Subcutaneous abdominal adipose tissue (tissue), 5 donors: ENCODE measurements at regions not wholly inside any gene's neighbourhood (a gene's known extent, or its start where the extent isn't known, plus 50 kb on each side); places are given as distances from the start of the nearest gene placed in this dataset.

ENCODE experiments used
- H3K27ac ChIP-seq: one replicate; pipeline ENCODE4 v1.7.0; 2013; ENCODE audit warnings: low read depth, mild to moderate bottlenecking, inconsistent platforms, low read length, moderate library complexity
- H3K27me3 ChIP-seq, 5 donors: one replicate each; pipeline ENCODE4 v1.7.0; 2013; ENCODE audit warnings: low read length in 5 of 5, inconsistent platforms in 1 of 5; ENCODE audit not compliant: control insufficient read depth in 5 of 5, insufficient read depth in 4 of 5
- H3K36me3 ChIP-seq, 5 donors: one replicate each; pipeline ENCODE4 v1.7.0; 2013; ENCODE audit warnings: low read length in 5 of 5; ENCODE audit not compliant: control insufficient read depth in 5 of 5, insufficient read depth in 5 of 5
- H3K4me1 ChIP-seq, 5 donors: one replicate each; pipeline ENCODE4 v1.7.0; 2013; ENCODE audit warnings: low read length in 5 of 5, mild to moderate bottlenecking in 3 of 5, moderate library complexity in 1 of 5; ENCODE audit not compliant: control insufficient read depth in 5 of 5, insufficient read depth in 5 of 5
- H3K4me3 ChIP-seq, 5 donors: one replicate each; pipeline ENCODE4 v1.7.0; 2013; ENCODE audit warnings: low read length in 5 of 5, low read depth in 1 of 5
- H3K9ac ChIP-seq, 5 donors: one replicate each; pipeline ENCODE4 v1.7.0; 2013; ENCODE audit warnings: low read length in 5 of 5, mild to moderate bottlenecking in 4 of 5, moderate library complexity in 3 of 5
- H3K9me3 ChIP-seq, 5 donors: one replicate each; pipeline ENCODE4 v1.7.0; 2013; ENCODE audit warnings: low read length in 5 of 5; ENCODE audit not compliant: control insufficient read depth in 5 of 5
- donor health status: healthy.
- donor health status: healthy.
- donor health status: healthy.
- donor health status: healthy.
- donor health status: healthy.

- H3K27me3 ChIP-seq: no peaks in the 10 kb centered on the region
- H3K4me1 ChIP-seq: peaks cover 0 to 11% (median 0%) of the 10 kb centered on the region in 5 donors
- no peaks in the 10 kb centered on the region for H3K36me3 ChIP-seq
- no peak overlapping the region for H3K4me3 ChIP-seq
- no peak overlapping the region for H3K9ac ChIP-seq
- no peak overlapping the region for H3K27ac ChIP-seq
- H3K9me3 ChIP-seq: peaks cover 0 to 8% (median 0%) of the 10 kb centered on the region in 5 donors
These were observed 77.1 kb downstream of the YIPF5 start for GRCh38 chr5:144093400-144093799.

- Histone ChIP-seq H3K27ac (no peak overlapping the region), H3K4me1 (peaks cover 0 to 11% (median 0%) of the 10 kb centered on the region in 5 donors), H3K4me3 (no peak overlapping the region), H3K9ac (no peak overlapping the region), H3K27me3 (no peaks in the 10 kb centered on the region), H3K9me3 (peaks cover 0 to 8% (median 0%) of the 10 kb centered on the region in 5 donors), H3K36me3 (no peaks in the 10 kb centered on the region)
These were observed 76.6 kb downstream of the YIPF5 start for GRCh38 chr5:144093868-144094267.

- no peaks in the 10 kb centered on the region for H3K27me3 ChIP-seq
- H3K36me3 ChIP-seq: no peaks in the 10 kb centered on the region
- no peak overlapping the region for H3K4me3 ChIP-seq
- no peak overlapping the region for H3K9ac ChIP-seq
- H3K4me1 ChIP-seq: no peaks in the 10 kb centered on the region
- peaks cover 0 to 4% (median 0%) of the 10 kb centered on the region in 5 donors for H3K9me3 ChIP-seq
- H3K27ac ChIP-seq: no peak overlapping the region
These were observed 69.8 kb downstream of the YIPF5 start for GRCh38 chr5:144100702-144101101.

- no peak overlapping the region for H3K27ac ChIP-seq
- H3K4me3 ChIP-seq: no peak overlapping the region
- H3K9ac ChIP-seq: no peak overlapping the region
- no peaks in the 10 kb centered on the region for H3K9me3 ChIP-seq
- no peaks in the 10 kb centered on the region for H3K4me1 ChIP-seq
- no peaks in the 10 kb centered on the region for H3K36me3 ChIP-seq
- no peaks in the 10 kb centered on the region for H3K27me3 ChIP-seq
These were observed 68.8 kb downstream of the YIPF5 start for GRCh38 chr5:144101616-144102015.

- Histone ChIP-seq H3K4me1 (no peaks in the 10 kb centered on the region), H3K9me3 (no peaks in the 10 kb centered on the region), H3K4me3 (no peak overlapping the region), H3K27me3 (no peaks in the 10 kb centered on the region), H3K36me3 (no peaks in the 10 kb centered on the region), H3K9ac (no peak overlapping the region), H3K27ac (no peak overlapping the region)
These were observed 68.1 kb downstream of the YIPF5 start for GRCh38 chr5:144102361-144102760.

- no peak overlapping the region for H3K9ac ChIP-seq
These were observed 67.5 kb downstream of the YIPF5 start for GRCh38 chr5:144102979-144103378.

GRCh38 chr5:144103611-144104485 lies 66.6 kb downstream of the YIPF5 start:
- Histone ChIP-seq H3K27me3 (no peaks in the 10 kb centered on the region), H3K36me3 (no peaks in the 10 kb centered on the region), H3K27ac (no peak overlapping the region), H3K4me1 (no peaks in the 10 kb centered on the region), H3K9ac (no peak overlapping the region), H3K4me3 (no peak overlapping the region), H3K9me3 (no peaks in the 10 kb centered on the region)

More at GRCh38 chr5:144102979-144103378, 67.5 kb downstream of the YIPF5 start:
- no peaks in the 10 kb centered on the region for H3K9me3 ChIP-seq
- no peaks in the 10 kb centered on the region for H3K4me1 ChIP-seq
- no peaks in the 10 kb centered on the region for H3K36me3 ChIP-seq
- no peak overlapping the region for H3K4me3 ChIP-seq
- no peaks in the 10 kb centered on the region for H3K27me3 ChIP-seq
- no peak overlapping the region for H3K27ac ChIP-seq

GRCh38 chr5:144105371-144105770 lies 65.1 kb downstream of the YIPF5 start:
- H3K4me3 ChIP-seq: no peak overlapping the region
- H3K9me3 ChIP-seq: no peaks in the 10 kb centered on the region
- no peak overlapping the region for H3K9ac ChIP-seq
- H3K27ac ChIP-seq: no peak overlapping the region
- H3K4me1 ChIP-seq: no peaks in the 10 kb centered on the region
- H3K27me3 ChIP-seq: no peaks in the 10 kb centered on the region
- no peaks in the 10 kb centered on the region for H3K36me3 ChIP-seq

GRCh38 chr5:144108131-144108530 lies 62.3 kb downstream of the YIPF5 start:
- Histone ChIP-seq H3K4me3 (no peak overlapping the region), H3K27ac (no peak overlapping the region), H3K36me3 (no peaks in the 10 kb centered on the region), H3K27me3 (no peaks in the 10 kb centered on the region), H3K9ac (no peak overlapping the region), H3K9me3 (no peaks in the 10 kb centered on the region), H3K4me1 (no peaks in the 10 kb centered on the region)
